Stimulated activated CD8-positive, alpha-beta memory T cell treated with anti-CD3 and anti-CD28 coated beads, Interleukin-12 subunit alpha, Interleukin-12 subunit beta, amount 100 ng/mL, for 4 hours (primary cell): ENCODE measurements at regions not wholly inside any gene's neighbourhood (a gene's known extent, or its start where the extent isn't known, plus 50 kb on each side); places are given as distances from the start of the nearest gene placed in this dataset.

Experiments used
- DNase-seq: peaks from one replicate; pipeline ENCODE4 v3.0.0-alpha.2; 2020; ENCODE audit warnings: low read depth

GRCh38 chr6:2462831-2463230 is 217.4 kb upstream of the GMDS start:
- no peak for DNase-seq

GRCh38 chr6:2460216-2460745 is 214.9 kb upstream of the GMDS start:
- no peak for DNase-seq

DNA sequence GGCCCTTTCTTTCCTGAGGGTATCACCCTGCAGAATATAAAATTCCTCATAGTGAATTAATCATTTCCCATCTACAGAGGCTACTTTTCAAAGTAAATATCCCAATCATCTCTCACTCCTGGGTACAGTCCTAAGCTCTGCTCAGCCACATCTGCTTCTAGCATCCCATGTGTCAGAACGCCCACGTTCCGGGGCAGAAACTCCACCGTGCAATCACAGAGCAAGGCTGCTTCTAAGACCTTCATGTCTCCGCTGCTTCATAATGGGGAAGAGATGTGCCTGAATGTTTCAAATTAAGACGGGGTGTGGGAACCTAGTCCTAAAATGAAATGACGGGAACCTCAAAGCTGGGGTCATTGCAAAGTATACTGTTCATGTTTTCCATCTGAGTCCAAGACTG is 208.8 kb upstream of the GMDS start:
- no peak for DNase-seq

DNA sequence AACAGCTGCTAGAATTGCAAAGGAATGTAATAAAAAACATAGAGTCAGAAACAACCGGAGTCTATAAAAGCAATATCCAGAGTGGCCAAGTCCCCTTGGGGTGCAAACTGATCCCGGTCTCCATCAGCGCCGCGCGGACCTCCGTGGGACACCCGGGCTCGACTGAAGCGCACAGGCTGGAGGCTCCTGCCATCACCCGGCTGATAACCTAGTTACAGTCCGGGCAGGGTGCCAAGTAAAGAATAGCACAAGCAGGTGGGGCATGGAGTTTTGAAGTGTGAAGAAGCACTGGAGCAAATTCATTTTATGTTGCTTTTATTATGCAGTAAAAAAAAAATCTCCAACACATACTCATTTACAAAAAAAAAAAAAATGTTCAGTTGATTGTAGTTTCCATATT is 205.1 kb upstream of the GMDS start:
- no peak for DNase-seq

GRCh38 chr6:2449572-2449940 is 204.2 kb upstream of the GMDS start:
- DNase-seq, result no peak

DNA sequence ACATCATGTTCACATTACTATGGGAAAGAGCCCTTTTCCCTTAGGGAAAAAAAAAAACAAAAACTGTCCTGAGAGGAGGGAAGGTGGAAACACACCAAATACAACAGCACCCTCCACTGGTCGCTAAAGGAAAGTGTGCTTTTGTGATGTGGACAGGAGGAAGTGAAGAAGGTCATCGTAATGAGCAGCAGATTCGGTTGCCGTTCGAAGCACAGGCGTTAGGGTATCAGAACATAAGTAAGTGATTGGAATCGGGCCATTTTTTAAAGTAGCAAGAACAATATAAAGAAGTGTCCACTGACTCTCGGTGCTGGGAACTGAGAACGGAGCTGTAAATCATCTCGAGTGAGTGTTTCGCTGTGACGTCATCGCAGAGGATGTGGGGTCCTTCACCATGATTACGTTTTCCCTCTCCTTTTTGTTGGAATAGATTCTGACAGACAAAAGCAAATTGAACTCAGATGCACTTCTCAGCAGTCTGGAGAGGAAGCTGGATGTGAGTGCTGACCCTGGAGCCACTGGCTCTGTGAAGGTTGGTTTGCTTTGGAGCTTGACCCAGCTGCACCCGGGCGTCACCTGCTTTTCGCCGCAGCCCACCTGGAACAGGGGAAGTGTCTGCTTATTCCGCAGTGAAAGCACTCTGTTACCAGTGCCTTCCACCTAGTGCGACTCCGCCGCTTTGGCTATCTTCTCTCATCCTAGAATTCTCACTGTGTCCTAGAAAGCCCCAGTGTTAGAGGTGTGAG is 203.6 kb upstream of the GMDS start:
- no peak for DNase-seq

DNA sequence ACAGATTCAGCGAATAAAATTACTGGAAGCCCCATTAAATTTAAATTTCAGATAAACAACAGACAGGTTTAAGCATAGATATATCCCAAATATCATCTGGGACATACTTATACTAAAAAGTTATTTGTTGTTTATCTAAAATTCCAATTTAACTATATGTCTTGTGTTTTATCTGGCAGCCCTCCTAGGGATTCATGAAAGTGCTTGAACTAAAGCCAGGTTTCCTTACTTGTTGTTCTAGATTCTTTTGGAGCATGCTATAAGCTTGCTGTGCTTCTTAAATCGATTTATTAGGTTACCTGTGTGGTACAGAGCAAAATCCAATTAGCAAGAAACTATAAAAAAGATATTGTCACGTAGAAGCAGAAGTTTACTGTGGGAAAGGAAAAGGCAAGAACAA is 202.5 kb upstream of the GMDS start:
- no peak for DNase-seq

DNA sequence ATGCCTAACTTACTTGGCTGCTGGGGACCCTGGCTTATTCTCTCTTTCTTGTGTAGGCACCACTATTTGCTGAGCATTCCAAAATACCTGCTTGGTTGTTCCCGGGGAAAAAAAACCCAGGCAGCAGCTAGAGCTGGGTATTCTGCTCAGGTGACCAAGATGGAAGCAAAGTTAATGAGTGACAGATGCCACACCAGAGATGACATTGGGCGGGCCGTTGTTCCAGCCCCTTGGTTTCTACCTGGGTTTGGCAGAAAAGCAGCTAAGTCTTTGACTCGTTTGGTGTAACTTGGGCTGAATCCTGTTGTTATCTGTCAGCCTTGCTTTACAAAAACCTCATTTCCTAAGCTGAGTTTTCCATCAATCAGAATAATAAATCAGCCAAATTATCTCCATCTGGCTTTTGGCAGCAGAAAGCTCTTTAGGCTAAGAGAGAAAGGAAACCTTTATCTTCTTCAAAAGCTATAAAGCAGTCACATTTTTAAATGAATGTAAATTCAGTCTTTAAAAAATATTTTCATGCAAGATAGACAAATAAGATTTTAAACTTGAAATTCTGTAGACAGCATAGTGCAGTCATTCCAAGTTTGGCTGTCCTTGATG is 202.0 kb upstream of the GMDS start:
- DNase-seq, result no peak

- DNase-seq, result no peak
Measured at GRCh38 chr6:2441601-2442475, 196.4 kb upstream of the GMDS start.

GRCh38 chr6:2440516-2440915 is 195.1 kb upstream of the GMDS start:
- no peak for DNase-seq

GRCh38 chr6:2439632-2440031 is 194.2 kb upstream of the GMDS start:
- no peak for DNase-seq

GRCh38 chr6:2439082-2439481 is 193.7 kb upstream of the GMDS start:
- DNase-seq, result no peak

DNA sequence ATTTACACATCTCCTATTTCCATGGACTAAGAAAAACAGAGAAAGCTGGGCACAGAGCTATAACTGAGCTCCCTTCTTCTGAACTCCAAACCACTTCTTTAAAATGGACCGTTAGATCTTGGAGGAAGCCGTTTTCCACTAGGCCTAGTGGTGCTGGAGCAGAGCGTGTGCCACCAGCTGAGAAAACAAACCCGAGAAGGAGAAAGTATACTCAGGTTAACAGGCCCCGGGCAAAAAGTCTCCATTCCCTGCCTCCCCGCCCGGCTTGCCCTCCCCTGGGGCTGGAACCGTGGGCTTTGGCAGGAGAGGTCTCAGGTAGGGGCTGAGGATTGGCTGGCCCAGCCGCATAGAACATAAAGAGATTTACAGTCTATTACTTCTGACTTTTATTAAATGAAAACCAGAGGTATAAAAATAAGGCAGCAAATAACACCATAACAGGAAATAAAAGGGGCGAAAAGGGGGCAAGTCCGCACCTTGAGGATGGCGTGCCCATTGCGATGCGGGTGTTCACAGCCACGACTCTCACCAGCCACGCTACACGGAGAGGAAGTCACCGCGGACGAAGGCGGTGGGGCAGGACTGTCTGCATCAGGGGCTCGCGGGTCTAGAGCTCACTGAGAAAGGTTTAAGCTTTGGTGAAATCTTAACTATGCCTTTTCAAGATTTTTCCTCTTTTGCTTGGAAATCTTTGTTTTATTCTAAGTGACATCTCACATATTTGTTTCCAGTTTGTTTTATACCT is 191.2 kb upstream of the GMDS start:
- DNase-seq, result no peak

DNA sequence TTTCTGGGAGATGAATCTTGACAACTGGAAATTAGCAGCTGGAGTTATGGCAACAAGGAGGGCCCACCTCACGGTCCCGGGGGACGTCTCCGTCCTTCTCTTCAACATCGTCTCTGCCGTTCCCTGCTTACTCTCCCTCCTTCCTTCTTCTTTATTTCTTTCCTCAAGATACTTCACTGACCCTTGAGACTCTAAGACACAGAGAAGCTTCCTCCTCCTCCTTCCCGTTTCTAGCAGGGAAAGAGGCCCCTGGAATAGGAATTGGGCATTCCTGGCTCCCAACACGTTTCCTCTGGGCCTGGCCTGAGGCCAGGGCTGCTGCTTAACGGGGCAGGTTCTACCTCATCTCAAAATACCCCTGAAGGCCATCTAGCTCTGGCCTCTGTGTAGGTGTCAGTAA is 189.9 kb upstream of the GMDS start:
- no peak for DNase-seq

GRCh38 chr6:2434912-2435311 is 189.5 kb upstream of the GMDS start:
- DNase-seq, result no peak

GRCh38 chr6:2434116-2434515 is 188.7 kb upstream of the GMDS start:
- no peak for DNase-seq

GRCh38 chr6:2433711-2434110 is 188.3 kb upstream of the GMDS start:
- DNase-seq, result no peak

- no peak for DNase-seq
Measured at GRCh38 chr6:2433266-2433665, 187.9 kb upstream of the GMDS start.

DNA sequence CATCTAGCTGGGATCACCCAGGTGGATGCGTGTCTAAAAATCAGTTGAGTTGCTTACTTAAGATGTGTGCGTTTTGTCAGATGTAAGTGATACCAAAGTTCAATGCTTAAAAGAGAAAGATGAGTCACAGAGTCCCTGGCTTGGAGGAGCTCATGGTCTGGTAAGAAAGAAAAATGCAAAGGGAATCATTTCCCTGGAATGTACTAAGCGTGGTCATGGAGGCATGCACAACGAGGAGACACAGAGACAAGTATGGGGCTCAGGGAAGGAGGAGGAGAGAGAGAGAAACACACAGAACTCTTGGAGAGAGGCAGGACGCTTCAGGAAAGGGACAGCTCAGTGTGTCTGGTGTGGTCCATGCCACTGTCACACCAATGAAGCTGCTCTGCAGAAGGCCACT is 186.9 kb upstream of the GMDS start:
- no peak for DNase-seq

DNA sequence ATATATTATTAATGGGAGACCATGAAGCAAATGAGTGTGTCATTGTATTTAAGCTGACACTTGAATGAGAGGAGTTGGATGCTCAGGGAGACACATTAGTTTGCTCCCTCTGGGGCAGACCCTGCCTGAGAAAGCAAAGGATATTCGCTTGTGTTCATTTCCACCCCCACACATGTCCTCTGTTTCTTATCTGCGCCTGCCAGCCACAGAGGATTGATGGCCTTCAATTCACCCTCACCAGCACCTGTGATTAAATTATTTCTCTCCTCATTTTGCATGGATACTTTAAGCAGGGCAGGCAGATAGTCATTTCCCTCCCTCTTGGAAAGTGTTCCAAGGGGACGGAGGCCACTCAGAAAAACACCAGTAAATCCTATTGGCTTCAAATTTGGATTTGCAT is 185.2 kb upstream of the GMDS start:
- no peak for DNase-seq

DNA sequence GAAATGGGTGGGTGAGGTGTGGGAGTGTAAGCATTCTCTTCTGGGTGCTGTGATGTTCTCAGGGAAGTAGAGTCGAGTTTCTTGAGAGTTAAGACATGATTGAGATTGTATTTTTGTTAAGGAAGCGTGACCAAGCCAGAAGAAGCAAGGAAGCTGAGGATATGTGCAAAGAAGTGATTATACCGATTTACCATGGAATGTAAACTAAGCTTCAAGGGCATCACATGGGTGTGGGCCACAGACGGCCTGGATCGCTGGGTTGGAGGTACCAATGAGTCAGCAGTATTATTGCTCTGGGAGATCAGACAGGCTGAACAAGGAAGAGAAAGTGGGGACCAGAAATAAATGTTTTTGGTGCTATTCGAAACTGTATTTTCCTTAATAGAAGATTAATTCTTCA is 184.1 kb upstream of the GMDS start:
- DNase-seq, result no peak

DNA sequence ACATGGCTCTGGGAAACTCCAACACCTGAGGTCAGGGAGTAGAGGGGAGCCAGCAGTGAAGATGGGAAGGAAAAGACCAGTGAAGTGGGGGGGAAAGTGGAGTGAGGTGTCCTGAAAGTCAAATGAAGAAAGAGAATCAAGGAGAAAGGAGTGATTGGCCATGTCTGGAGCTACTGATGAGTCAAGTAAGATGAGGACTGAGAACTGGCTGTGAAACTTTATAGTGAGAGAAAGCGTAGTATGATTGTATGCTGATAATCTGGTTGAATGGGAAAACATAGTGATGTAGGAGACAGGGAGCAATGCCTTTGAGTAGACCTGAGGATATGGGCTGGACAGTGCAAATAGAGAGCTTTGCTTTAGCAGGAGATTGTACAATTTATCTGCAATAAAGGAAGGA is 183.6 kb upstream of the GMDS start:
- DNase-seq, result no peak
